CD8-positive, alpha-beta memory T cell (primary cell): ENCODE measurements at regions not wholly inside any gene's neighbourhood (a gene's known extent, or its start where the extent isn't known, plus 50 kb on each side); places are given as distances from the start of the nearest gene placed in this dataset.

Experiments used
- CTCF ChIA-PET: fragments of 350-600 bp; sonication (Branson Sonifier 250); formaldehyde crosslinking; loops from one replicate; lab custom pipeline; 2021; ENCODE audit warnings: antibody characterized with exemption; lab: Charles Lee
- POLR2A ChIA-PET: fragments of 350-600 bp; sonication (Branson Sonifier 250); formaldehyde crosslinking; loops from one replicate; lab custom pipeline; 2021; ENCODE audit warnings: antibody characterized with exemption; lab: Charles Lee
- DNase-seq, 5 donors: peaks; one replicate each; pipeline versions ENCODE4 v3.0.0 to v3.0.0-alpha.2; 2020 to 2022; ENCODE audit warnings: mixed read lengths in 1 of 5
- H3K27ac ChIP-seq: one replicate; pipeline ENCODE4 v1.7.0; 2013; ENCODE audit warnings: low read depth, mild to moderate bottlenecking, low read length, moderate library complexity
- H3K27me3 ChIP-seq: 2 replicates; pipeline ENCODE4 v1.7.0; 2013; ENCODE audit warnings: low read length, mild to moderate bottlenecking; ENCODE audit not compliant: insufficient read depth, poor library complexity, severe bottlenecking
- H3K36me3 ChIP-seq: 2 replicates; pipeline ENCODE4 v1.7.0; 2013; ENCODE audit warnings: mild to moderate bottlenecking, low read length, moderate library complexity; ENCODE audit not compliant: insufficient read depth
- H3K4me1 ChIP-seq: 2 replicates; pipeline ENCODE4 v1.7.0; 2013; ENCODE audit warnings: mild to moderate bottlenecking, low read length, moderate library complexity; ENCODE audit not compliant: insufficient read depth
- H3K4me3 ChIP-seq: 2 replicates; pipeline ENCODE4 v1.7.0; 2013; ENCODE audit warnings: mild to moderate bottlenecking, low read length
- H3K9me3 ChIP-seq: 2 replicates; pipeline ENCODE4 v1.7.0; 2013; ENCODE audit warnings: mild to moderate bottlenecking, low read length
- H3K27ac Mint-ChIP-seq, 8 donors: one replicate each; pipeline ENCODE4 v1.8.0; 2020 to 2021; ENCODE audit warnings: mixed read lengths in 8 of 8, mild to moderate bottlenecking in 6 of 8, inconsistent platforms in 3 of 8, moderate library complexity in 3 of 8
- H3K27me3 Mint-ChIP-seq, 2 donors: one replicate each; pipeline ENCODE4 v1.8.0; 2020 to 2021; ENCODE audit warnings: mixed read lengths in 2 of 2, mild to moderate bottlenecking in 1 of 2, moderate library complexity in 1 of 2
- H3K36me3 Mint-ChIP-seq, 3 donors: one replicate each; pipeline ENCODE4 v1.8.0; 2020 to 2021; ENCODE audit warnings: mixed read lengths in 3 of 3, inconsistent platforms in 1 of 3, mild to moderate bottlenecking in 1 of 3
- H3K4me1 Mint-ChIP-seq, 3 donors: one replicate each; pipeline ENCODE4 v1.8.0; 2020 to 2021; ENCODE audit warnings: mixed read lengths in 3 of 3, inconsistent platforms in 1 of 3, mild to moderate bottlenecking in 1 of 3
- H3K4me3 Mint-ChIP-seq, 7 donors: one replicate each; pipeline ENCODE4 v1.8.0; 2020 to 2021; ENCODE audit warnings: mixed read lengths in 7 of 7, mild to moderate bottlenecking in 6 of 7, moderate library complexity in 4 of 7, inconsistent platforms in 2 of 7
- H3K9me3 Mint-ChIP-seq, 5 donors: one replicate each; pipeline ENCODE4 v1.8.0; 2020 to 2022; ENCODE audit warnings: mixed read lengths in 5 of 5, mild to moderate bottlenecking in 3 of 5, moderate library complexity in 2 of 5, inconsistent platforms in 1 of 5

DNA sequence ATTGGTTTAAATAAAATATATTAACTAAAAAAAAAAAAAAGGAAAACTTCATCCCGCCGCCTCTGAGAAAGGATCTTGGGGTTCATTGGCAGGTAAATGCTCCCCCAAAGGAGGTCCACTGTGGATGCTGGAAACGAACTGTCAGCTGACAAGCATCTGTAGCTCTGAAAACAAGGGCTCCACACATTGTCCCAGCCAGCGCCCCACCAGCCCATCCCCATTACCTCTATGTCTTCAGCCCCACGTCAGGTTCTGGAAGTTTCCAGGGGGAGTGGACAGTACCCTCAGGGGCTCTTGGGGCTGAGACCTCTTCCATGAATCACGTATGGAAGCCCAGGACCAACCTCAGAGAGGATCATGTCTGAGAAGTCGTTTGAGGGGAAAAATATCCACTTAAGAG, 66.4 kb upstream of the WNT7B start:
- peak overlapping the region; percentile 47 to 86 (median 57) for H3K4me3 Mint-ChIP-seq
- H3K27ac Mint-ChIP-seq = peak overlapping the region in 6 of 8 donors; percentile 21 to 93 (median 54)
- H3K4me3 ChIP-seq = no peak overlapping the region
- ChIA-PET POLR2A (interaction anchor here (1.9 to 2.1 kb wide), 2 partner anchors 8 to 10 kb away, joined by 5 to 6 read pairs; no protein-coding TSS in a partner anchor), CTCF (no interaction called here)
- H3K4me1 Mint-ChIP-seq = peaks cover 3 to 31% (median 7%) of the 10 kb centered on the region in 3 donors
- no peaks in the 10 kb centered on the region for H3K36me3 ChIP-seq
- no peaks in the 10 kb centered on the region for H3K36me3 Mint-ChIP-seq
- no peaks in the 10 kb centered on the region for H3K27me3 ChIP-seq
- DNase-seq = peak in 1 of 5 donors; percentile 26
- no peak overlapping the region for H3K27ac ChIP-seq
- H3K4me1 ChIP-seq = peaks cover 18% of the 10 kb centered on the region
- no peaks in the 10 kb centered on the region for H3K9me3 ChIP-seq
- no peaks in the 10 kb centered on the region for H3K27me3 Mint-ChIP-seq
- no peaks in the 10 kb centered on the region for H3K9me3 Mint-ChIP-seq

GRCh38 chr22:46043816-46044620, 67.1 kb upstream of the WNT7B start:
- H3K4me3 Mint-ChIP-seq = peak overlapping the region; percentile 78 to 86 (median 82)
- H3K27ac Mint-ChIP-seq = peak overlapping the region; percentile 29 to 93 (median 75)
- DNase-seq = peak in 1 of 5 donors; percentile 45
- POLR2A ChIA-PET = interaction anchor here (0.7 to 2.1 kb wide), 4 partner anchors 8 to 31 kb away, joined by 3 to 11 read pairs (median 6); no protein-coding TSS in a partner anchor
- CTCF ChIA-PET = interaction anchor here (1.7 kb wide), 1 partner anchor 37 kb away, joined by 8 read pairs; no protein-coding TSS in a partner anchor
- Histone ChIP-seq H3K4me3 (peak overlapping the region; percentile 69), H3K27me3 (no peaks in the 10 kb centered on the region), H3K27ac (no peak overlapping the region), H3K36me3 (no peaks in the 10 kb centered on the region), H3K4me1 (peaks cover 18% of the 10 kb centered on the region), H3K9me3 (no peaks in the 10 kb centered on the region)
- H3K9me3 Mint-ChIP-seq = no peaks in the 10 kb centered on the region
- H3K27me3 Mint-ChIP-seq = no peaks in the 10 kb centered on the region
- H3K4me1 Mint-ChIP-seq = peaks cover 3 to 31% (median 7%) of the 10 kb centered on the region in 3 donors
- H3K36me3 Mint-ChIP-seq = no peaks in the 10 kb centered on the region

DNA sequence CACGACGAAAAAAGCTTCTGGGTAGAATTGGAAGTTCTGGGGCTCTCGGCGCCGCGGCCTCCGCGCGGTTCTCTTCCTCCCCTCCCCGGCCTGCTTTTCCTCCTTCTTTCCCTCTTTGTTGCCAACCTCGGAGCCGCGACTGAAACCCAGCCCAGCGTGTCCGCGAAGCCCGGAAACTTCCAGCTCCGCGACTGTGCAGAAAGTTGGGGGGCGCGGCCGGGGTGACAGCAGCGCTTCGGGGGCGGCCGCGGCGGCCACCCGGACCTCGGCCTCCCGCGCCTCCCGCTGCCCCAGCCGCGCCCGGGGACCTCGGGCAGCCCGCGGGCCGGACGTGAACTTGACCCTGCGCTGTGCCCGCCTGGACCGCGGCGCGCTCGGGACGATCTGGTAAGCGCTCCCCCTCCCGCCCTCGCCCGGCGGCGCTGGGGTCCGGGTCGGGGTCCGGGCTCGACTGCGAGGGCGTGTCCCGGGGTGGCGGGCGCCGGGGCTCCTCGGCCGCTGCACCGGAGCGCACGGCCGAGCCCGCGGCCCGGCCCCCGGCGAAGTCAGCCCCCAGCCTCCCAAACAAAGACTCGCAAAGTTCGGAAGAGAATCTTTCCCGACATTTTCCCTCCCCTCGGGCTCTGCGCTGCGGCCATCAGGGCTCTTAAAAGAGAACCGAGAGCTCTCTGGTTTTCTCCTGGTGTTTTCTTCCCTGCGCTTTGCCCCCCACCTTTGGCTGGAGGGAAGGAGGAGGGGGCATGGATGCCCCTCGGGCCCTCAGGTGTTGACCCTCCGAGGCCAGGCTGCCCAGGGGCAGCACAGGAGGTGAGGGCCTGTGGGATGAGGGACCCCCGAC, 67.9 kb upstream of the WNT7B start:
- H3K9me3 Mint-ChIP-seq = no peaks in the 10 kb centered on the region
- ChIA-PET POLR2A (interaction anchor here (0.6 to 2.1 kb wide), 4 partner anchors 9 to 32 kb away, joined by 3 to 11 read pairs (median 5); no protein-coding TSS in a partner anchor), CTCF (interaction anchor here (1.7 kb wide), 1 partner anchor 38 kb away, joined by 8 read pairs; no protein-coding TSS in a partner anchor)
- no peaks in the 10 kb centered on the region for H3K27me3 Mint-ChIP-seq
- H3K27ac ChIP-seq = no peak overlapping the region
- H3K4me3 Mint-ChIP-seq = peak overlapping the region; percentile 78 to 86 (median 82)
- H3K36me3 Mint-ChIP-seq = no peaks in the 10 kb centered on the region
- H3K27me3 ChIP-seq = no peaks in the 10 kb centered on the region
- peak overlapping the region; percentile 69 for H3K4me3 ChIP-seq
- peak overlapping the region; percentile 29 to 93 (median 75) for H3K27ac Mint-ChIP-seq
- peaks cover 18% of the 10 kb centered on the region for H3K4me1 ChIP-seq
- DNase-seq = peak in 4 of 5 donors; percentile 17 to 54 (median 36)
- peaks cover 3 to 31% (median 8%) of the 10 kb centered on the region in 3 donors for H3K4me1 Mint-ChIP-seq
- no peaks in the 10 kb centered on the region for H3K9me3 ChIP-seq
- H3K36me3 ChIP-seq = no peaks in the 10 kb centered on the region

- peaks cover 3 to 31% (median 9%) of the 10 kb centered on the region in 3 donors for H3K4me1 Mint-ChIP-seq
- H3K27me3 ChIP-seq = no peaks in the 10 kb centered on the region
- no peaks in the 10 kb centered on the region for H3K36me3 Mint-ChIP-seq
- H3K27ac Mint-ChIP-seq = peak overlapping the region in 7 of 8 donors; percentile 32 to 81 (median 65)
- peak overlapping the region; percentile 17 for H3K4me3 ChIP-seq
- ChIA-PET POLR2A (interaction anchor here (2.1 kb wide), 1 partner anchor 10 kb away, joined by 6 read pairs; no protein-coding TSS in a partner anchor), CTCF (interaction anchor here (1.7 kb wide), 1 partner anchor 39 kb away, joined by 8 read pairs; no protein-coding TSS in a partner anchor)
- no peak overlapping the region for H3K27ac ChIP-seq
- no peaks in the 10 kb centered on the region for H3K9me3 ChIP-seq
- DNase-seq = peak in 1 of 5 donors; percentile 49
- no peaks in the 10 kb centered on the region for H3K36me3 ChIP-seq
- H3K9me3 Mint-ChIP-seq = no peaks in the 10 kb centered on the region
- peak overlapping the region; percentile 40 to 70 (median 57) for H3K4me3 Mint-ChIP-seq
- H3K27me3 Mint-ChIP-seq = no peaks in the 10 kb centered on the region
- H3K4me1 ChIP-seq = peaks cover 18% of the 10 kb centered on the region
These were observed 68.7 kb upstream of the WNT7B start for GRCh38 chr22:46045459-46046298.

DNA sequence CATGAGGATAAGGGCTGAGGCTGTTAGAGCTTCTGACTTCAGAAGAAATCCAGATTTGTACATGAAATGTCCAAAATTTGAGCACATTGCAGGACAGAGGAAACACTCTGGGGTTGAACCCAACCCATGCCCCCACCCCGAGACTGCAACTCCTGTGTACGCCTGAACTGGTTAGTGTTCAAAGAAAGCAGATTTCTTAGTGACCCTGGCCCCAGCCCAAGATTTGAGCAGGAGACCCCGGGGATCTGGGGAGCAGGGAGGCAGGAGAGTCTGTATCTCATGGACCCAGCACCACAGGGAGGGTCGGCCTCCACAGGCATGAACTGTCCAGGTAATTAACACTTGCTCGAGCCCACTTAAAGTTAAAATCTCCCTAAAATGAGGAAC, 69.3 kb upstream of the WNT7B start:
- POLR2A ChIA-PET = no interaction called here
- no peaks in the 10 kb centered on the region for H3K27me3 Mint-ChIP-seq
- Histone ChIP-seq H3K4me1 (peaks cover 22% of the 10 kb centered on the region), H3K27ac (no peak overlapping the region), H3K4me3 (no peak overlapping the region), H3K27me3 (no peaks in the 10 kb centered on the region), H3K9me3 (no peaks in the 10 kb centered on the region), H3K36me3 (no peaks in the 10 kb centered on the region)
- DNase-seq = peak in 1 of 5 donors; percentile 18
- H3K4me3 Mint-ChIP-seq = peak overlapping the region in 5 of 7 donors; percentile 1 to 80 (median 23)
- no peaks in the 10 kb centered on the region for H3K36me3 Mint-ChIP-seq
- no peaks in the 10 kb centered on the region for H3K9me3 Mint-ChIP-seq
- CTCF ChIA-PET = interaction anchor here (1.7 kb wide), 1 partner anchor 40 kb away, joined by 8 read pairs; no protein-coding TSS in a partner anchor
- peaks cover 3 to 34% (median 11%) of the 10 kb centered on the region in 3 donors for H3K4me1 Mint-ChIP-seq
- H3K27ac Mint-ChIP-seq = peak overlapping the region in 5 of 8 donors; percentile 27 to 81 (median 34)

GRCh38 chr22:46047226-46047625, 70.3 kb upstream of the WNT7B start:
- peak overlapping the region in 2 of 7 donors; percentile 62 to 80 for H3K4me3 Mint-ChIP-seq
- CTCF ChIA-PET = interaction anchor here (0.7 kb wide), 2 partner anchors 34 to 41 kb away, joined by 3 read pairs; no protein-coding TSS in a partner anchor
- H3K27ac Mint-ChIP-seq = peak overlapping the region in 3 of 8 donors; percentile 41 to 60 (median 48)
- H3K9me3 ChIP-seq = no peaks in the 10 kb centered on the region
- H3K27ac ChIP-seq = no peak overlapping the region
- no peaks in the 10 kb centered on the region for H3K27me3 ChIP-seq
- POLR2A ChIA-PET = interaction anchor here (1.9 kb wide), 1 partner anchor 10 kb away, joined by 6 read pairs; no protein-coding TSS in a partner anchor
- H3K36me3 Mint-ChIP-seq = no peaks in the 10 kb centered on the region
- H3K36me3 ChIP-seq = no peaks in the 10 kb centered on the region
- no peaks in the 10 kb centered on the region for H3K27me3 Mint-ChIP-seq
- no peaks in the 10 kb centered on the region for H3K9me3 Mint-ChIP-seq
- peak in 1 of 5 donors; percentile 17 for DNase-seq
- H3K4me3 ChIP-seq = no peak overlapping the region
- H3K4me1 ChIP-seq = peaks cover 32% of the 10 kb centered on the region
- H3K4me1 Mint-ChIP-seq = peaks cover 3 to 40% (median 11%) of the 10 kb centered on the region in 3 donors
